Activated B cell treated with CpG ODN at 0.5 μM for 24 hours (primary cell): ENCODE measurements at regions not wholly inside any gene's neighbourhood (a gene's known extent, or its start where the extent isn't known, plus 50 kb on each side); places are given as distances from the start of the nearest gene placed in this dataset.
"Not testable (repeated sequence)": the region's sequence is repeated elsewhere in the genome, so short reads cannot be mapped to it uniquely, and the experiment has no call there.

Source experiments
- ATAC-seq: fragments of 200-7000 bp; cut with Tn5 transposase; one replicate; pipeline ENCODE4 v1.10.0; 2021; ENCODE audit warnings: low read depth, mild to moderate bottlenecking, moderate library complexity
- CTCF ChIA-PET: fragments of 350-600 bp; sonication (Branson Sonifier 250); formaldehyde crosslinking; loops from one replicate; lab custom pipeline; 2021; ENCODE audit warnings: antibody characterized with exemption; lab: Charles Lee
- POLR2A ChIA-PET: fragments of 350-600 bp; sonication (Branson Sonifier 250); formaldehyde crosslinking; loops from one replicate; lab custom pipeline; 2021; ENCODE audit warnings: antibody characterized with exemption; lab: Charles Lee
- DNase-seq: peaks from one replicate; pipeline ENCODE4 v3.0.0; 2022
- H3K27ac Mint-ChIP-seq: one replicate; pipeline ENCODE4 v1.8.0; 2020; ENCODE audit warnings: mixed read lengths
- H3K27me3 Mint-ChIP-seq: one replicate; pipeline ENCODE4 v1.8.0; 2021; ENCODE audit warnings: mixed read lengths
- H3K36me3 Mint-ChIP-seq: one replicate; pipeline ENCODE4 v1.8.0; 2021; ENCODE audit warnings: low read depth, mixed read lengths
- H3K4me1 Mint-ChIP-seq: one replicate; pipeline ENCODE4 v1.8.0; 2021; ENCODE audit warnings: mixed read lengths
- H3K4me3 Mint-ChIP-seq: one replicate; pipeline ENCODE4 v1.8.0; 2020; ENCODE audit warnings: mild to moderate bottlenecking, mixed read lengths
- H3K9me3 Mint-ChIP-seq: one replicate; pipeline ENCODE4 v1.8.0; 2020; ENCODE audit warnings: mixed read lengths
- CTCF ChIP-seq: fragments of 200-600 bp; IDR thresholded peaks from one replicate; pipeline ENCODE4 v1.8.0; 2022; ENCODE audit warnings: antibody characterized with exemption, mild to moderate bottlenecking
- intact Hi-C: fragments of 100-400 bp; cut with micrococcal nuclease; formaldehyde crosslinking; loops from one replicate; pipeline ENCODE4 v1.15.1; 2024

- ATAC-seq, H3K9me3 Mint-ChIP-seq: not testable (repeated sequence)
Measured at GRCh38 chr10:76815505-76815904, 822.1 kb downstream of the KCNMA1 start.

GRCh38 chr10:76811430-76811829 lies 826.2 kb downstream of the KCNMA1 start:
- Mint-ChIP-seq H3K27me3 (no peaks in the 10 kb centered on the region), H3K4me1 (peaks cover 5% of the 10 kb centered on the region), H3K27ac (no peak overlapping the region), H3K9me3 (no peaks in the 10 kb centered on the region), H3K36me3 (no peaks in the 10 kb centered on the region), H3K4me3 (no peak overlapping the region)
- CTCF ChIA-PET = no interaction called here
- ATAC-seq (no peak), DNase-seq (no peak)
- POLR2A ChIA-PET = no interaction called here
- TF ChIP-seq CTCF = no peak
- intact Hi-C loops = no loop called here

More at GRCh38 chr10:76815505-76815904, 822.1 kb downstream of the KCNMA1 start:
- intact Hi-C loops, H3K27ac Mint-ChIP-seq, H3K27me3 Mint-ChIP-seq, H3K4me3 Mint-ChIP-seq, H3K4me1 Mint-ChIP-seq, DNase-seq, CTCF ChIA-PET, POLR2A ChIA-PET, H3K36me3 Mint-ChIP-seq: not testable (repeated sequence)

GRCh38 chr10:76788452-76788811 lies 849.2 kb downstream of the KCNMA1 start:
- H3K4me1 Mint-ChIP-seq = peaks cover 2% of the 10 kb centered on the region
- POLR2A ChIA-PET = no interaction called here
- intact Hi-C loops = no loop called here
- H3K9me3 Mint-ChIP-seq = no peaks in the 10 kb centered on the region
- no peak for ATAC-seq
- H3K27ac Mint-ChIP-seq = no peak overlapping the region
- H3K36me3 Mint-ChIP-seq = no peaks in the 10 kb centered on the region
- CTCF ChIA-PET = no interaction called here
- no peak for TF ChIP-seq CTCF
- no peak for DNase-seq
- no peaks in the 10 kb centered on the region for H3K27me3 Mint-ChIP-seq
- H3K4me3 Mint-ChIP-seq = no peak overlapping the region

- no peak for ATAC-seq
- no peak for TF ChIP-seq CTCF
- H3K36me3 Mint-ChIP-seq = no peaks in the 10 kb centered on the region
- H3K9me3 Mint-ChIP-seq = peaks cover 1% of the 10 kb centered on the region
- H3K4me3 Mint-ChIP-seq = no peak overlapping the region
- H3K4me1 Mint-ChIP-seq = peaks cover 2% of the 10 kb centered on the region
- H3K27ac Mint-ChIP-seq = no peak overlapping the region
- ChIA-PET CTCF (no interaction called here), POLR2A (no interaction called here)
- no peaks in the 10 kb centered on the region for H3K27me3 Mint-ChIP-seq
- DNase-seq = no peak
- intact Hi-C loops = no loop called here
Measured at GRCh38 chr10:76787746-76788451, 849.7 kb downstream of the KCNMA1 start.

GRCh38 chr10:76786504-76787072 lies 851.0 kb downstream of the KCNMA1 start:
- peaks cover 3% of the 10 kb centered on the region for H3K9me3 Mint-ChIP-seq
- no peaks in the 10 kb centered on the region for H3K27me3 Mint-ChIP-seq
- H3K36me3 Mint-ChIP-seq = no peaks in the 10 kb centered on the region
- no peak for ATAC-seq
- DNase-seq = no peak
- peaks cover 2% of the 10 kb centered on the region for H3K4me1 Mint-ChIP-seq
- H3K27ac Mint-ChIP-seq = no peak overlapping the region
- ChIA-PET POLR2A (no interaction called here), CTCF (no interaction called here)
- no peak for TF ChIP-seq CTCF
- no peak overlapping the region for H3K4me3 Mint-ChIP-seq
- intact Hi-C loops = no loop called here
